MCF 10A (cell line): ENCODE measurements at regions not wholly inside any gene's neighbourhood (a gene's known extent, or its start where the extent isn't known, plus 50 kb on each side); places are given as distances from the start of the nearest gene placed in this dataset.

Experiments used
- BruUV-seq: library from RNA; stranded (reverse); fragments of 400-500 nt; replicated peaks from 2 replicates; lab custom pipeline; 2021; lab: Mats Ljungman, UMichigan
- CTCF ChIA-PET: fragments of 300-600 bp; sonication (Branson Sonifier 250); formaldehyde crosslinking; extraction: SDS; loops from one replicate; lab custom pipeline; 2021; ENCODE audit warnings: antibody characterized with exemption, inconsistent platforms; lab: Yijun Ruan, JAX
- POLR2A ChIA-PET: fragments of 300-600, 350-650 bp; sonication (Branson Sonifier 250); formaldehyde crosslinking; extraction: SDS; loops from one replicate; lab custom pipeline; 2020; ENCODE audit warnings: antibody characterized with exemption, inconsistent platforms; lab: Yijun Ruan, JAX
- DNase-seq: peaks from one replicate; pipeline ENCODE4 v3.0.0-alpha.2; 2018; ENCODE audit not compliant: unreplicated experiment
- H3K27ac Mint-ChIP-seq: one replicate; pipeline ENCODE4 v1.8.0; 2022; ENCODE audit warnings: mild to moderate bottlenecking, low read depth, mixed read lengths; ENCODE audit not compliant: unreplicated experiment
- H3K27me3 Mint-ChIP-seq: one replicate; pipeline ENCODE4 v1.8.0; 2022; ENCODE audit warnings: mixed read lengths; ENCODE audit not compliant: insufficient read depth, unreplicated experiment
- H3K36me3 Mint-ChIP-seq: one replicate; pipeline ENCODE4 v1.8.0; 2022; ENCODE audit warnings: mild to moderate bottlenecking, moderate library complexity, mixed read lengths; ENCODE audit not compliant: insufficient read depth, unreplicated experiment
- H3K4me1 Mint-ChIP-seq: one replicate; pipeline ENCODE4 v1.8.0; 2022; ENCODE audit warnings: mixed read lengths; ENCODE audit not compliant: insufficient read depth, unreplicated experiment
- H3K4me3 Mint-ChIP-seq: one replicate; pipeline ENCODE4 v1.8.0; 2022; ENCODE audit warnings: mild to moderate bottlenecking, moderate library complexity, mixed read lengths; ENCODE audit not compliant: unreplicated experiment
- H3K9me3 Mint-ChIP-seq: one replicate; pipeline ENCODE4 v1.8.0; 2022; ENCODE audit warnings: mixed read lengths; ENCODE audit not compliant: unreplicated experiment
- intact Hi-C: fragments of 100-400 bp; cut with micrococcal nuclease; formaldehyde crosslinking; loops from 2 replicates; pipeline ENCODE4 v1.14.1; 2022
- TF ChIP-seq, protein P1 (sequence below): fragments of 200-600 bp; IDR thresholded peaks from one replicate; pipeline ENCODE4 v1.8.0; 2022; ENCODE audit warnings: antibody characterized with exemption, mild to moderate bottlenecking; ENCODE audit not compliant: unreplicated experiment

DNA sequence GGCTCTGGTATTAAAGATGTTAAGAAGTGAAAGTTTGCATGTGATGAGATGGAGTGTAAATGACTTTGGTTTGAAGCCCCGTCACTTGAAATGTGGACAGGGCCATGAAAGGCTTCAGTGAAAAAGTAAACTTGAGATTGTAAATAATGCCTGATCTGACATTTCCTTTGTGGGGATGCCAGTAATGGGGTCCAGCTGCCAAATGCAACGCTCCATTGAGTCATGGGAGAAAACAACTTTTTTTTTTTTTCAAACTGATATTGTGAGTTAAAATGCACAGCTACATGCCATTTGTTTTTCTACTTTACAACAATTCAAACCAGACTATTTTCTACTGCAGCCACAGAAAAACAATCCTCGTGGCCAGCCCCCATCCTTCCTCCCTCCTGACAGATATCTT is 327.0 kb upstream of the TNC start:
- H3K27me3 Mint-ChIP-seq: peaks cover 23% of the 10 kb centered on the region
- no peak for DNase-seq
- ChIA-PET CTCF (no interaction called here), POLR2A (no interaction called here)
- no peak overlapping the region for H3K4me3 Mint-ChIP-seq
- intact Hi-C loops: no loop called here
- TF ChIP-seq, protein P1, sequence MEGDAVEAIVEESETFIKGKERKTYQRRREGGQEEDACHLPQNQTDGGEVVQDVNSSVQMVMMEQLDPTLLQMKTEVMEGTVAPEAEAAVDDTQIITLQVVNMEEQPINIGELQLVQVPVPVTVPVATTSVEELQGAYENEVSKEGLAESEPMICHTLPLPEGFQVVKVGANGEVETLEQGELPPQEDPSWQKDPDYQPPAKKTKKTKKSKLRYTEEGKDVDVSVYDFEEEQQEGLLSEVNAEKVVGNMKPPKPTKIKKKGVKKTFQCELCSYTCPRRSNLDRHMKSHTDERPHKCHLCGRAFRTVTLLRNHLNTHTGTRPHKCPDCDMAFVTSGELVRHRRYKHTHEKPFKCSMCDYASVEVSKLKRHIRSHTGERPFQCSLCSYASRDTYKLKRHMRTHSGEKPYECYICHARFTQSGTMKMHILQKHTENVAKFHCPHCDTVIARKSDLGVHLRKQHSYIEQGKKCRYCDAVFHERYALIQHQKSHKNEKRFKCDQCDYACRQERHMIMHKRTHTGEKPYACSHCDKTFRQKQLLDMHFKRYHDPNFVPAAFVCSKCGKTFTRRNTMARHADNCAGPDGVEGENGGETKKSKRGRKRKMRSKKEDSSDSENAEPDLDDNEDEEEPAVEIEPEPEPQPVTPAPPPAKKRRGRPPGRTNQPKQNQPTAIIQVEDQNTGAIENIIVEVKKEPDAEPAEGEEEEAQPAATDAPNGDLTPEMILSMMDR: no peak
- H3K9me3 Mint-ChIP-seq: no peaks in the 10 kb centered on the region
- no peak overlapping the region for H3K27ac Mint-ChIP-seq
- no peaks in the 10 kb centered on the region for H3K4me1 Mint-ChIP-seq
- BruUV-seq: no TSS peak
- H3K36me3 Mint-ChIP-seq: no peaks in the 10 kb centered on the region

DNA sequence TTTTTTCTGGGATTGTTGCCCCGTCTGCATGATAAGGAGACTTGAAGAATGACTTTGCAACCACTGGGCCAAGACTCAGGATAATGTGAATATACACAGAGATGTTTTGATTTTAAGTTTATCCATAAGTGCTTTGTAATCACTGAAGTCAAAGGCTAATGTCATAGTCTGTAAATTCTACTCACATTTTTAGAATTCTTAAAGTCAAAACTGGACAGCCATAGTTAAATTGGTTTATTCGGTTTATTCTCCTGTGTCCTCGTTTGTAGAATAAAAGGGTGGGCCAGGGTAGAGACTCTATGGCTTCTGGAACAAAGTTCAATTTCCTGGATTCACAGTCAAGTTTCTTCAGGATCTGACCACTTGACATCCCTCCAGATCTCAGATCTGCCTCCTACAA is 327.7 kb upstream of the TNC start:
- no peaks in the 10 kb centered on the region for H3K4me1 Mint-ChIP-seq
- no peaks in the 10 kb centered on the region for H3K36me3 Mint-ChIP-seq
- CTCF ChIA-PET: no interaction called here
- H3K9me3 Mint-ChIP-seq: no peaks in the 10 kb centered on the region
- DNase-seq: no peak
- no peak overlapping the region for H3K4me3 Mint-ChIP-seq
- H3K27me3 Mint-ChIP-seq: peaks cover 27% of the 10 kb centered on the region
- BruUV-seq: no TSS peak
- TF ChIP-seq, protein P1: no peak
- no peak overlapping the region for H3K27ac Mint-ChIP-seq
- POLR2A ChIA-PET: no interaction called here
- intact Hi-C loops: no loop called here

DNA sequence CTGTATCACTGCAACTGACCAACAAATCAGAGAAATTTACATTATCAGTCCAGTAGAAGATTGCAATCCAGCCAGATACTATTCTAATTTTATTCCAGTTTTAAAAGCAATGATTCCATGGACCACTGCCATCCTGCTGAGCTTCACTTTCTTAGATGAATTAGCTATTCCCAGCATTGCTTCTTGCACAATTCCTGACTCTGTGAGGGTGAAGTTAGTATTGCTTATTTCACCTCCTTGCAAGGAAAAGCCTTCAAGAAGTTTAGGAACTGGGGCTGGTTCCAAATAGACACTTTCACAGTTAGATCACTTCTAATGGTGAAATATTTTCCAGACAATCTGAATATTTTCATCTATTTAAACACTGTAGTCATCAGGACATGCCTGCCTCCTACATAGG is 338.6 kb upstream of the TNC start:
- POLR2A ChIA-PET: no interaction called here
- Mint-ChIP-seq H3K4me3 (no peak overlapping the region), H3K9me3 (no peaks in the 10 kb centered on the region), H3K36me3 (no peaks in the 10 kb centered on the region), H3K27ac (no peak overlapping the region), H3K4me1 (no peaks in the 10 kb centered on the region), H3K27me3 (peaks cover 2% of the 10 kb centered on the region)
- CTCF ChIA-PET: no interaction called here
- BruUV-seq: no TSS peak
- intact Hi-C loops: no loop called here
- TF ChIP-seq, protein P1: no peak
- no peak for DNase-seq

DNA sequence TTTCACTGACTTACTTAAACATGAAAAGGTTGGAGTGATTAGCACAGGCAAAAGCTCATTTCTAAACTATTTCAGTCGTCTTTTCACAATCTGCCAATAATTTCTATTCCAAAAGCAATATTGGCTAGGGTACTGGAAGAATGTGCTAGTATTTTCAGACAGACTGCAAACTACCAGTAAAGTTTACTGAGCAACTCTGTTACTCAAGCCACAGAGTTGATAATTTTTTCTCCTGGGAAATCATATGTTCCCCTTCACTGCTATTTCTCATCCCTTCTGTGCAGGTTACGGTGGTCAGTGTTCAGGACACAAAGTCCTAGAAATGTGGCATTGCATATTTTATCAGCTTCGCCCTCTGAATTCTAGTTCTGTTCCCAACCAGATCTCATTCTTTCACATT is 343.3 kb upstream of the TNC start:
- Mint-ChIP-seq H3K27ac (no peak overlapping the region), H3K27me3 (peaks cover 14% of the 10 kb centered on the region), H3K4me3 (no peak overlapping the region), H3K9me3 (no peaks in the 10 kb centered on the region), H3K4me1 (no peaks in the 10 kb centered on the region), H3K36me3 (no peaks in the 10 kb centered on the region)
- TF ChIP-seq, protein P1: no peak
- intact Hi-C loops: no loop called here
- CTCF ChIA-PET: interaction anchor here (0.6 kb wide), 1 partner anchor 1200 kb away, joined by 4 read pairs; no protein-coding TSS in a partner anchor
- POLR2A ChIA-PET: interaction anchor here (1.1 kb wide), 1 partner anchor 32 kb away, joined by 3 read pairs; no protein-coding TSS in a partner anchor
- BruUV-seq: no TSS peak
- DNase-seq: no peak
